Activated gamma-delta T cell treated with Interleukin-2 at 50 U/mL for 16 hours (primary cell): ENCODE measurements at regions not wholly inside any gene's neighbourhood (a gene's known extent, or its start where the extent isn't known, plus 50 kb on each side); places are given as distances from the start of the nearest gene placed in this dataset.
"Not testable (repeated sequence)": the region's sequence is repeated elsewhere in the genome, so short reads cannot be mapped to it uniquely, and the experiment has no call there.

Experiments
- DNase-seq: peaks from one replicate; pipeline ENCODE4 v3.0.0-alpha.2; 2020

- no peak for DNase-seq
Measured at GRCh38 chr4:111045992-111046391, 423.1 kb upstream of the PITX2 start.

GRCh38 chr4:111046811-111047210 is 423.9 kb upstream of the PITX2 start:
- no peak for DNase-seq

- DNase-seq, result no peak
Measured at GRCh38 chr4:111048316-111048715, 425.4 kb upstream of the PITX2 start.

- DNase-seq, result no peak
Measured at GRCh38 chr4:111064342-111064993, 441.6 kb upstream of the PITX2 start.

GRCh38 chr4:111066001-111066400 is 443.1 kb upstream of the PITX2 start:
- no peak for DNase-seq

GRCh38 chr4:111066447-111066846 is 443.6 kb upstream of the PITX2 start:
- DNase-seq, result no peak

- no peak for DNase-seq
Measured at GRCh38 chr4:111066887-111067286, 444.0 kb upstream of the PITX2 start.

- DNase-seq, result no peak
Measured at GRCh38 chr4:111068883-111069282, 446.0 kb upstream of the PITX2 start.

- no peak for DNase-seq
Measured at GRCh38 chr4:111070390-111070789, 447.5 kb upstream of the PITX2 start.

- no peak for DNase-seq
Measured at GRCh38 chr4:111074523-111075114, 451.7 kb upstream of the PITX2 start.

- DNase-seq, result not testable (repeated sequence)
Measured at GRCh38 chr4:111076299-111076698, 453.4 kb upstream of the PITX2 start.

- DNase-seq, result no peak
Measured at GRCh38 chr4:111108153-111108552, 485.3 kb upstream of the PITX2 start.

GRCh38 chr4:111113591-111113990 is 490.7 kb upstream of the PITX2 start:
- no peak for DNase-seq

GRCh38 chr4:111115881-111116280 is 493.0 kb upstream of the PITX2 start:
- DNase-seq, result no peak

- DNase-seq, result no peak
Measured at GRCh38 chr4:111120191-111120590, 497.3 kb upstream of the PITX2 start.

- no peak for DNase-seq
Measured at GRCh38 chr4:111126340-111126739, 503.5 kb upstream of the PITX2 start.

GRCh38 chr4:111127841-111128240 is 505.0 kb upstream of the PITX2 start:
- no peak for DNase-seq

GRCh38 chr4:111128327-111128726 is 505.4 kb upstream of the PITX2 start:
- no peak for DNase-seq

GRCh38 chr4:111136438-111136837 is 513.6 kb upstream of the PITX2 start:
- DNase-seq, result no peak

- DNase-seq, result no peak
Measured at GRCh38 chr4:111136967-111137366, 514.1 kb upstream of the PITX2 start.

GRCh38 chr4:111143510-111143909 is 520.6 kb upstream of the PITX2 start:
- DNase-seq, result no peak

- DNase-seq, result no peak
Measured at GRCh38 chr4:111154934-111155333, 532.1 kb upstream of the PITX2 start.

GRCh38 chr4:111164556-111164955 is 541.7 kb upstream of the PITX2 start:
- DNase-seq, result not testable (repeated sequence)

GRCh38 chr4:111174331-111174730 is 551.5 kb upstream of the PITX2 start:
- no peak for DNase-seq

- no peak for DNase-seq
Measured at GRCh38 chr4:111178231-111178630, 555.4 kb upstream of the PITX2 start.
